NCI-H446 (cell line): ENCODE measurements at regions not wholly inside any gene's neighbourhood (a gene's known extent, or its start where the extent isn't known, plus 50 kb on each side); places are given as distances from the start of the nearest gene placed in this dataset.
A peak's percentile ranks its signal among the peaks of the same experiment; 100 is the strongest.

Experiments
- DNase-seq, 2 experiments: peaks; one replicate each; lab custom pipeline; 2025; lab: John Stamatoyannopoulos, UW

DNA sequence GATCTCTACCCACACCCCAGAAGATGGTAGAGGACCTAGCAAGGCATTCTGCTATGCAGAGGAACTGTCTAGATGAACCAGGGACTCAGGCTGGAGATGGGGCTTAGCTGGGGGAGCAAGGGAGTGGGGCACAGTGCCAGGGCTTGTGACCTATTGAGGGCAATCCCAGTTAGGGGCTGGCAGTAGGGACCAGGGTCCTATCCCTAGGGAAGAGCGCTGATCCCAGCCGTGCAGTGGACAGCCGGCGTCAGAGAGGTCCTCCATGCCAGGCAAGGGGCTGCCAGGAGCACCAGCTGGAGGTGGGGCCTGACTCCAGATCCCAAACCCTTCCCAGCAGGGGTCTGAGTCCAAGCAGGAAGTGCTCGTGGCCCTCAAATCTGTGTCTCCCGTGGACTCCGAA is 52.7 kb upstream of the NEURL1B start:
- no peak for DNase-seq

DNA sequence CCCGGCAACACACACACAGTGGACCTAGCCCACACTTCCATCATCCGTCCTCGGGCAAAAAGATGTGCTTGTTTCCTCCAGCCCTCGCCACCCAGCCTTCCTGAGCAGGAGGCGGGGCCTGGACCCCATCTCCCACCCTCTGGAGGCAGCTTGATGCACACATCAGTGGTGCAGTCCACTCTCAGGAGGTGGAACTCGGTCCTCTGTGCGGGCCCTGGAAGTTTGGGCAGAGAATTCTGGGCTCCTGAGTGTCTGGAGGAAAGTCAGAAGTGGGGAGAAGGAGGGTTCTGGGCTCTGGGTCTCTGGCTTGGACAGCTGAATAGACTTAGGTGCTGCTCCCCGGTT is 54.0 kb upstream of the NEURL1B start:
- no peak for DNase-seq

GRCh38 chr5:172586125-172587060 is 54.7 kb upstream of the NEURL1B start:
- no peak for DNase-seq

- DNase-seq, result no peak
Observed at GRCh38 chr5:172585114-172585513, 55.9 kb upstream of the NEURL1B start.

DNA sequence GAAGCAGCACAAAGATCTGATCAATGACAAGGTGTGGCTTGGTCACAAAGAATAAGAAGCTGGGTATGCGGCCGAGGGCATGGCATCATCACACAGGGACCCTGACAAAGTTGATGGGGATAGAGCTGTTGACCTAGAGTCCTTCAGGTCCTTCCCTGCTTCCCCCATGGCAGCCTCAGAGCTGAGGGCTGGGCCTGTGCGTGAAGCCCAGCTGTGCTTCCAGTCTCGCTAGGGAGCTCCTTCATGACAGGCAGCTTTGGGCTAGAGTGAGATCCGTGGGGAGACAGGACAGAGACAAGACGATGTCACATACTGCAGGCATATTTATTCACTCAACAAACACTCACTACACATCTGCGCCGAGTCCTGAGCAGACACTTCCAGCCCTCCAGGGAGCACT is 56.4 kb upstream of the NEURL1B start:
- DNase-seq, result no peak

DNA sequence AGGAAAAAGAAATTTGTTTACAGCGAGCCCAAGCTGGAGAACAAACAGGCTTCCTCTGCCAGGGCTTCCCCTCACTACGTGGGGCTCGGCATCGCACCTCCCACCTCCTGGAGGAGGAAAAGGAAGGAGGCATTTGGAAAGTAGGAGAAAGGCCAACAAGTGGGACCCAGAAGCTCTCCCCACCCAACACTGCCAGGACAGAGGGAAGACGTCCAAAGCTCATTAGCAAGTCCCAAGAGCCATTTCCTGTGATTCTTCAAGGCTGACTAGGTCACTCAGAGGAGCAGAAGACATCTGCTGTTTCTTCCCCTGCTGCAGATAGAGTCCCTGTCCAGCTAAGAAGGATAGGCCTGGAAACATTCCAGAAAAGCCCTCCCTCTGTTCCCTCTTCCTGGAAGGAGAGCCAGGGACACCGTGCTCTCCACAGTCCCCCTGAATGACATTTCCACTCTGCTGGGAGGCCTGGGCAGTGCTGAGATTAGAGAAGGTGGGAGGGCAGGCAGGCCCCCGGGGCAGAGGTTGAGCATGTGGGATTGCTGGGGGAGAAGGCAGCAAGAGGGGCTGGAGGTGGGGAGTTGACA is 57.0 kb upstream of the NEURL1B start:
- peak in 1 of 2 experiments; percentile 17 for DNase-seq

GRCh38 chr5:172582940-172583339 is 58.1 kb upstream of the NEURL1B start:
- no peak for DNase-seq

DNA sequence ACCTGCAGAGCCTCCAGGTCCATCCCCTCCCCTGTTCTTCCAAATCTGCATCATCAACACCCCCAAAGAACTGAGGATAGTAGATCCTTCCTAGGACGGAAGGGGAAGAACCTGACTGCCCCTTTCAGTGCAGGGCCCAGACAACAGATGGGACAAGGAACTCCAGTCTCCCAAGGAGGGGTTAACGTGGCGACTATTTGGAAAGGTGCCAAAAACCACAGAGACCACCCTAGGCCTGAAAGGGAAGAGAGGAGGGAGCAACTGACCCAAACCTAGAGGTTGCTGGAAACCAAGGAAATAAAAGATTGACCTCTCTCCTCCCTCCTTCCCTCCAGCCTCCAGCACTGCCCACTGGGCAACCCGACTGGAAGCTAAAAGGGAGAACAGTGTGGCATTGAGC is 59.7 kb upstream of the NEURL1B start:
- DNase-seq, result no peak

DNA sequence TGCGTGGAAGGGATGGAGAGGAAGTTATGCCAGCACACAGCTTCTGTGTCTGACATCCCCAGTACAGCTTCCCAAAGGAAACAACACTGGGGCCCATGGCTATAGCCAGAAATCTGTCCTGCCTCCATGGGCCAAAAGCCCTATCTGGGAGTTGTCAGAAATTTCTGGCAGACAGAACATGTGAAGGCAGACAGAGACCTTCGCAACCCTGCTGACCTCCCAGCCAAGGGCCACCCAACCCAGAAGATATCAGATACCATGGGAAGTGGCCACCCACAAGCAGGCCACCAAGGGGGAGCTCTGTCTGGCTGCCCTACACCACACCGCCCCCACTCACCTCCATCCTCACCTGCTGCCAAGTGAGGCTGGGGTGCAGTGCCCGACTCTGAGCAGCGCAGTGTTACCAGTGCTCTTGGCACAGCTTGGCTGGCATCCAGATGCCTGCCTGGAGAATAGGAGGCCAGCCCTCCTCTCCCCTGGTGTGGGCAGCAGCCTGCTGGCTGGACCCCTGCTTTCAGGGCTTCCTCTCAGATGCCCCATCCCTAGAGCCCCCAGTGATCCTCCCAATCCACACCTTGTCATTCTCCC is 61.6 kb upstream of the NEURL1B start:
- DNase-seq, result no peak

DNA sequence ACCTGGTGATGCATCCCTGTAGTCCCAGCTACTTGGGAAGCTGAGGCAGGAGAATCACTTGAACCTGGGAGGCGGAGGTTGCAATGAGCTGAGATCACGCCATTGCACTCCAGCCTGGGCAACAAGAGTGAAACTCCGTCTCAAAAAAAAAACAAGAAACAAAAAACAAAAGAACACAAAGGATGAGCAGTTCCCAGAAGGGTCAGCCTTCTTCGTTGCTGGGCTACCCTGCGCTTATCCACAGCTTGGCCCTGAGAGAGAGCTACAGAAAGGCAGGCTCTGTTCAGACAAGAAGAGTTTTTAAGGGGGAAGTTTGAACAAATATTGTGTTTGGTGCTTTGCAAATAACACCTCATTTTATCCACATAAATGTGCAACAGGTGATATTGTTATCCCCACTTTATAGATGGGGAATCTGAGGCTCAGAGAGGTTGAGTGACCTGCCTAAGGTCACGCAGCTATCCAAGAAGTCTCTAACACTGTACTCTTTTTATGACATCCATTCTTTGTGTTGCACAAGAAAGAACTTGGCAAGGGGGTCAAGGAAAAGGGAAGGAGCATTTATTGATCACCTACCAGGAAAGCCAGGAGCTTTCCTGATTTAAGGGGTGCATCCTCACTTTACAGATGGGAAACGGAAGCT is 63.7 kb upstream of the NEURL1B start:
- no peak for DNase-seq

GRCh38 chr5:172575816-172576545 is 65.1 kb upstream of the NEURL1B start:
- DNase-seq, result no peak

DNA sequence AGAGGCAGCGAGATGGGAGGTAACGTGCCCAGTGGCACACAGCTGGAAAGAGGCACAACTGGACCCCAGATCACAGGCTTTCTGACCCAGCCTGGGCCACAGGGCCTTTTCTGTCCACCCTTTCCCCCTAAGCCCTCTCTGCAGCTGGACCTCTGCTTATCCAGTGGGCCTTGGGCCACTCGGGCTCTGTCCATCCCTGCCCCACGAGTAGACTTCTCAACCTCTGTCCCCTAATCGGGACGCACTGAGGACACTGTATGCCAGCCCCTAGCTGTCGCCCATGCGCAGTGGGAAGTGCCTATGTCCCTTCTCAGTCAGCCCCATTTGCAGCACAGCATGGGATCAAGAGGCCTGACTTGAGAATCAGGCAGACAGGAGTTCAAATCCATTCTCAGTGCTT is 65.6 kb upstream of the NEURL1B start:
- DNase-seq, result no peak

GRCh38 chr5:172574871-172575223 is 66.2 kb upstream of the NEURL1B start:
- no peak for DNase-seq

DNA sequence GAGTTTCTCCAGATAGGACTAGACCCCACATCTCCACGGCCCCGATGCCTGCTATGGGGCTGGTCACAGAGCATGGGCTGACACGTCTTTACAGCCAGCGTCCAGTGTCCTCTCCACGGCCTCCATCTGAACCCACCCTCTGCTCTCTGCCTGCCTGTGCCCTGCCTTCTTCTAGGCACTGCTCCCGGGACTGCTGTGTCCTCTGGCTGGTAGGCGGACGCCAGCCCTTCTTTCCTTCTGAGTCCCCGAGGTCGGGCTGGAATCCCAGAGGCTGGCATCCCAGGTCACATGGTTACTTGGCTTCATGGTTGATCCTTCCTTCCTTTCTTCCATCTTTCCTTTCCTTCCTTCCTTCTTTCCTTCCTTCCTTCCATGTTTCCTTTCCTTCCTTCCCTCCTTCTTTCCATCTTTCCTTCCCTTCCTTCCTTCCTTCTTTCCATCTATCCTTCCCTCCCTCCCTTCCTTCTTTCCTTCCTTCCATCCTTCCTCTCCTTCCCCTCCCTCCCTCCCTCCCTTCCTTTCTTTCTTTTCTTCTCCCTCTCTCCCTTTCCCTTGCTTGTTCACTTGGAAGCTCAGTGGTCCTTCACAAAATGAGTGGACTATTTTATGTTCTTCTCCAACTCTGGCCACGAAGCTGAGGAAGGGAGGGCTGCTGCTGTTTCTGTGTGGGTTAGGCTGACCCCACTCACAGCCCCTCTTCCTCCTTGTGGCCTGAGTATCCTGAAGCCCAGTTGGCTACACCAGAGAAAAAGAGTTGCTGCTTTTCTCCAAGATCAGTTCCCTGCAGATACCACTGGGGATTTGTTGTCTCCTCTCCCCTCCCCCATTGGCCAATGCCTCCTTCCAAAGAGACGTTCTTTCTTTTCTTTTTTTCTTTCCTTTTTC is 66.8 kb upstream of the NEURL1B start:
- DNase-seq, result no peak

- no peak for DNase-seq
Observed at GRCh38 chr5:172573120-172573882, 67.8 kb upstream of the NEURL1B start.

DNA sequence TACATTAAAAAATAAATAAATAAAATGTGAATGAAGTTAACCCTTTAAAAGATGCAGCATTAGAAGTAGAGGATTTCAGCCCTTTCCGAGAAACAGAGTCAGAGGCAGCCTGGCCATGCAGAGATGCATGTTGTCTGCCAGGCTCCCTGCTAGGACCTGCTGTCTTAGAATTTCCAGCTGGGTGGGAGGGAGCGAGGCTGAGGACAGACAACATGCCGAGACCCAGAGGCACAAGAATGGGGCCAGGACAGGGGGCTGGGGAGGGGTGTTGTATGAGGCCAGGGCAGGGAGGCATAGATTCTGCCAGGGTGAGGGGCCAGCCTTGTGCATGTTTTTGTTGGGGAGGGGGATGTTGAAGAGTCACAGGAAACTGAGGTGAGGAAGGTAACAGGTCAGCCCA is 68.6 kb upstream of the NEURL1B start:
- DNase-seq, result no peak

DNA sequence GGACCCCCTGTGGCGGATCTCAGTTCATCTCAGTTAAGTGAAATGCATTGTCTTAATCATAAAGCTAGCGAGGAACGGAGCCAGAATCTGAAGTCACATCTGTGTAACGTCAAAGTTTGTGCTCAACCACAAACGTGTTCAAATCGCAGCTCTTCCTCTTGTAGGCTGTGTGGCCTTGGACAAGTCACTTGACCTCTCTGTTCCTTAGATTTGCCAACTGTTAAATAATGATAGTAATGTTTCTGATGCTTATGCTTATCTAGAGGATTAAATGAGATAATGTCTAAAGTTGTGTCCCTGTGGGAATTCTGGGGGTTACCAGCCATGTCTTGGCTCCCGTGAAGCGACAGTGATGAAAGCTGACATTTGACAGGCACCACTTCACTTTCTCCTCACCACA is 69.2 kb upstream of the NEURL1B start:
- no peak for DNase-seq

GRCh38 chr5:172571413-172571812 is 69.7 kb upstream of the NEURL1B start:
- DNase-seq, result no peak

- no peak for DNase-seq
Observed at GRCh38 chr5:172570594-172571334, 70.3 kb upstream of the NEURL1B start.
